Psoas muscle (tissue), 7 donors: ENCODE measurements at regions not wholly inside any gene's neighbourhood (a gene's known extent, or its start where the extent isn't known, plus 50 kb on each side); places are given as distances from the start of the nearest gene placed in this dataset.

Experiments
- ATAC-seq, 4 donors: fragments of 200-7000 bp; cut with Tn5 transposase; one replicate each; pipeline ENCODE4 v1.9.1; 2020; ENCODE audit warnings: moderate library complexity in 3 of 4, mild to moderate bottlenecking in 2 of 4
- DNase-seq, 2 donors: peaks; one replicate each; pipeline ENCODE4 v3.0.0-alpha.2; 2020
- H3K27ac ChIP-seq: fragments of 200-600 bp; one replicate; pipeline ENCODE4 v1.8.0; 2022
- H3K27me3 ChIP-seq, 3 donors: fragments of 200-600 bp in 1 of 3; one replicate each; pipeline versions ENCODE4 v1.6.1 to v1.8.0; 2013 to 2022; ENCODE audit warnings: low read length in 2 of 3, mild to moderate bottlenecking in 2 of 3, moderate library complexity in 1 of 3; ENCODE audit not compliant: insufficient read depth in 3 of 3
- H3K36me3 ChIP-seq, 2 donors: fragments of 200-600 bp in 1 of 2; one replicate each; pipeline versions ENCODE4 v1.6.1 to v1.8.0; 2013 to 2022; ENCODE audit warnings: low read depth in 1 of 2, mild to moderate bottlenecking in 1 of 2, moderate library complexity in 1 of 2; ENCODE audit not compliant: insufficient read depth in 1 of 2
- H3K4me1 ChIP-seq: fragments of 200-600 bp; one replicate; pipeline ENCODE4 v1.8.0; 2022
- H3K4me3 ChIP-seq: fragments of 200-600 bp; one replicate; pipeline ENCODE4 v1.8.0; 2022; ENCODE audit warnings: mild to moderate bottlenecking
- H3K9me3 ChIP-seq: fragments of 200-600 bp; one replicate; pipeline ENCODE4 v1.8.0; 2022
- WGBS, 3 donors: extraction: QIAGEN DNeasy Blood & Tissue Kit; methylation state at CpG; one replicate each; pipeline versions ENCODE4 v1.1.6 to v1.1.7; 2013; 5-methylcytosine and 5-hydroxymethylcytosine counted together
- intact Hi-C, 2 donors: fragments of 100-400 bp; cut with DNase I; formaldehyde crosslinking; loops; one replicate each; pipeline versions ENCODE4 v1.11.0 to v1.14.2; 2022
- TF ChIP-seq, protein P1 (sequence below): fragments of 200-600 bp; IDR thresholded peaks from one replicate; pipeline ENCODE4 v1.8.0; 2022; ENCODE audit warnings: antibody characterized with exemption
- donor health status: healthy with polysubstance abuse.
- donor health status: DM: no; HTN: no; CAD: no; lungs with moderate emphysema.
- donor health status: Bipolar disorder and iron deficiency.
- donor health status: healthy.
- donor health status: DM: yes; HTN: yes; CAD: no.
- donor health status: DM: no; HTN: no; CAD: no.
- donor health status: DM: yes; HTN: yes; CAD: no.

- H3K27me3 ChIP-seq = no peaks in the 10 kb centered on the region
- H3K27ac ChIP-seq = no peak overlapping the region
- intact Hi-C loops = no loop called here
- no peaks in the 10 kb centered on the region for H3K4me1 ChIP-seq
- TF ChIP-seq, protein P1, sequence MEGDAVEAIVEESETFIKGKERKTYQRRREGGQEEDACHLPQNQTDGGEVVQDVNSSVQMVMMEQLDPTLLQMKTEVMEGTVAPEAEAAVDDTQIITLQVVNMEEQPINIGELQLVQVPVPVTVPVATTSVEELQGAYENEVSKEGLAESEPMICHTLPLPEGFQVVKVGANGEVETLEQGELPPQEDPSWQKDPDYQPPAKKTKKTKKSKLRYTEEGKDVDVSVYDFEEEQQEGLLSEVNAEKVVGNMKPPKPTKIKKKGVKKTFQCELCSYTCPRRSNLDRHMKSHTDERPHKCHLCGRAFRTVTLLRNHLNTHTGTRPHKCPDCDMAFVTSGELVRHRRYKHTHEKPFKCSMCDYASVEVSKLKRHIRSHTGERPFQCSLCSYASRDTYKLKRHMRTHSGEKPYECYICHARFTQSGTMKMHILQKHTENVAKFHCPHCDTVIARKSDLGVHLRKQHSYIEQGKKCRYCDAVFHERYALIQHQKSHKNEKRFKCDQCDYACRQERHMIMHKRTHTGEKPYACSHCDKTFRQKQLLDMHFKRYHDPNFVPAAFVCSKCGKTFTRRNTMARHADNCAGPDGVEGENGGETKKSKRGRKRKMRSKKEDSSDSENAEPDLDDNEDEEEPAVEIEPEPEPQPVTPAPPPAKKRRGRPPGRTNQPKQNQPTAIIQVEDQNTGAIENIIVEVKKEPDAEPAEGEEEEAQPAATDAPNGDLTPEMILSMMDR = no peak
- H3K4me3 ChIP-seq = no peak overlapping the region
- ATAC-seq = no peak
- DNase-seq = no peak
- H3K36me3 ChIP-seq = no peaks in the 10 kb centered on the region
- WGBS, 3 donors = 87 to 90% (median 88%) methylated on average over 11 of the region's 11 CpGs
- no peaks in the 10 kb centered on the region for H3K9me3 ChIP-seq
Measured at GRCh38 chr18:68418226-68418868, 296.6 kb downstream of the TMX3 start.

DNA sequence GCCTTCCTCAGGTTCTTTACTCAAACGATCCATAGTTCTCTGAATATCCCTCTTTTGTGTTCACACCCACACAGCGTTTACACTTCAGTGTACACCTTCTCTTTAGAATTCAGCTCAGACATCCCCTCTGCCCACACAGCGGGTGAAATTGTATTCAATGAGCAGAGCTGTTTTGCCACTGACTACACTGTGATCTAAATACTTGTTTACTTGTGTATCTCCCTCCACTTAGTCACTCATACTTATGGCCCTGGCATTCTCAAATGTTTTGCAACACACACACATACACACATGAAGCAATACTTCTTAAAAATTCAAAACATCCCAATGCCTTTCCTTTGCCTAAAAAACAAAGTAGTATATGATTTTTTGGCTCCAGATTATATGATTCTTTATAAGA is 297.1 kb downstream of the TMX3 start:
- TF ChIP-seq, protein P1 = no peak
- intact Hi-C loops = no loop called here
- H3K27me3 ChIP-seq = no peaks in the 10 kb centered on the region
- H3K4me3 ChIP-seq = no peak overlapping the region
- H3K4me1 ChIP-seq = no peaks in the 10 kb centered on the region
- ATAC-seq (no peak), DNase-seq (no peak)
- no peaks in the 10 kb centered on the region for H3K36me3 ChIP-seq
- H3K27ac ChIP-seq = no peak overlapping the region
- WGBS, 3 donors = 61 to 70% (median 62%) methylated on average over 3 of the region's 3 CpGs
- no peaks in the 10 kb centered on the region for H3K9me3 ChIP-seq

- H3K9me3 ChIP-seq = no peaks in the 10 kb centered on the region
- no peak overlapping the region for H3K27ac ChIP-seq
- no peaks in the 10 kb centered on the region for H3K36me3 ChIP-seq
- TF ChIP-seq, protein P1 = no peak
- ATAC-seq (no peak), DNase-seq (no peak)
- WGBS, 3 donors = 8 to 23% (median 10%) methylated on average over 2 of the region's 2 CpGs
- H3K4me1 ChIP-seq = no peaks in the 10 kb centered on the region
- H3K4me3 ChIP-seq = no peak overlapping the region
- H3K27me3 ChIP-seq = no peaks in the 10 kb centered on the region
- intact Hi-C loops = no loop called here
Measured at GRCh38 chr18:68417166-68417799, 297.6 kb downstream of the TMX3 start.

DNA sequence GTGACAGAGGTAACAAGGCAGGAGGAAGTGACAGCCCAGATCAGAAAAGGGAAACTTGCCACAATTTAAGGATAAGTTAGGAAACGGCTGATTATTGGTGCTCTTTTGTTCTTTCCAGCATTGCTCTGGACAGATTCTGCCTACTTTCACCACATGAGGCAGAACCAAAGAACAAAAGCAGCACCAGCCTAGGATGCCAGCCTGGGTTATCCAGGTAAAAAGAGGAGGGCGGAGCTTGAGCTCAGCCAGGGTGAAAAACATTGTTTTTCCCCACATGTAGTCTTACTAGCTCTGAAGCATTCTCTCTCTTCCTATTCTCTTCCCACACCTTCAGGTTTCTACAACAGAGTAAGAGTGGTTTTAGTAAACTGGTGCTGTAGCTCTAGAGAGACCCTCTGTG is 300.5 kb downstream of the TMX3 start:
- no peaks in the 10 kb centered on the region for H3K9me3 ChIP-seq
- no peak for DNase-seq
- H3K4me1 ChIP-seq = no peaks in the 10 kb centered on the region
- H3K36me3 ChIP-seq = no peaks in the 10 kb centered on the region
- intact Hi-C loops = no loop called here
- H3K4me3 ChIP-seq = no peak overlapping the region
- WGBS, 3 donors = 82 to 86% (median 85%) methylated on average over 2 of the region's 2 CpGs
- no peak overlapping the region for H3K27ac ChIP-seq
- no peak for ATAC-seq
- TF ChIP-seq, protein P1 = no peak
- H3K27me3 ChIP-seq = no peaks in the 10 kb centered on the region

DNA sequence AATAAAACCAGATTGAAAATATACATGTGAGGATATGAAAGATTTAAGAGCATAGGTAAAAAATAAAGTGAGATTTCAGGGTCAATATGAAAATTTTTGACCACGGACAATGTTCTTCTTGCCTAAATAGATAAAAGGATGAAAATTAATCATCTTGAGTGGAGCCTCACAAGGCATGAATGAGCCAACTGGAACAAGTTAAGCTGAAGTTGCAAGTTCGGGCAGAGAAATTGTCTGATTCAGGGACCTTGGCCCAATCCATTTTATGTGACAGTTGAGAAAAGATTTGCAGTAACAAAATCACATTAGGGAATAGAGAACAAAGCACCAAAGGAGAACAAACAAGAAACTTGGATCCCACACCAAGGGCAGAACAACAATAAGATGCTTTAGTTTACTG is 305.3 kb downstream of the TMX3 start:
- Histone ChIP-seq H3K27me3 (no peaks in the 10 kb centered on the region), H3K4me1 (no peaks in the 10 kb centered on the region), H3K36me3 (no peaks in the 10 kb centered on the region), H3K27ac (no peak overlapping the region), H3K4me3 (no peak overlapping the region), H3K9me3 (no peaks in the 10 kb centered on the region)
- WGBS, 3 donors = 20 to 32% (median 20%) methylated on average over 2 of the region's 2 CpGs
- ATAC-seq (no peak), DNase-seq (no peak)
- TF ChIP-seq, protein P1 = no peak
- intact Hi-C loops = no loop called here
